GM12873 (cell line): ENCODE measurements at regions not wholly inside any gene's neighbourhood (a gene's known extent, or its start where the extent isn't known, plus 50 kb on each side); places are given as distances from the start of the nearest gene placed in this dataset.

Experiments used
- CTCF ChIP-seq: IDR thresholded peaks from 2 replicates; pipeline ENCODE4 v1.5.1; 2012; ENCODE audit warnings: low read depth, mild to moderate bottlenecking, moderate library complexity, low read length, control low read depth; ENCODE audit not compliant: insufficient read depth; ENCODE audit errors: missing control alignments

- TF ChIP-seq CTCF = no peak
Measured at GRCh38 chr17:74001145-74001544, 202.3 kb upstream of the RPL38 start.

- TF ChIP-seq CTCF = no peak
Measured at GRCh38 chr17:74002241-74002640, 201.2 kb upstream of the RPL38 start.

GRCh38 chr17:74004056-74004455, 199.4 kb upstream of the RPL38 start:
- TF ChIP-seq CTCF = no peak

- TF ChIP-seq CTCF = no peak
Measured at GRCh38 chr17:74005790-74006189, 197.7 kb upstream of the RPL38 start.

- no peak for TF ChIP-seq CTCF
Measured at GRCh38 chr17:74006371-74006770, 197.1 kb upstream of the RPL38 start.

GRCh38 chr17:74008196-74008595, 195.3 kb upstream of the RPL38 start:
- TF ChIP-seq CTCF = peak; percentile 42

- TF ChIP-seq CTCF = no peak
Measured at GRCh38 chr17:74009056-74009625, 194.3 kb upstream of the RPL38 start.
